Activated B cell treated with CpG ODN at 0.5 μM for 24 hours (primary cell): ENCODE measurements at regions not wholly inside any gene's neighbourhood (a gene's known extent, or its start where the extent isn't known, plus 50 kb on each side); places are given as distances from the start of the nearest gene placed in this dataset.

Experiments
- ATAC-seq: fragments of 200-7000 bp; cut with Tn5 transposase; one replicate; pipeline ENCODE4 v1.10.0; 2021; ENCODE audit warnings: low read depth, mild to moderate bottlenecking, moderate library complexity
- CTCF ChIA-PET: fragments of 350-600 bp; sonication (Branson Sonifier 250); formaldehyde crosslinking; loops from one replicate; lab custom pipeline; 2021; ENCODE audit warnings: antibody characterized with exemption; lab: Charles Lee
- POLR2A ChIA-PET: fragments of 350-600 bp; sonication (Branson Sonifier 250); formaldehyde crosslinking; loops from one replicate; lab custom pipeline; 2021; ENCODE audit warnings: antibody characterized with exemption; lab: Charles Lee
- DNase-seq: peaks from one replicate; pipeline ENCODE4 v3.0.0; 2022
- H3K27ac Mint-ChIP-seq: one replicate; pipeline ENCODE4 v1.8.0; 2020; ENCODE audit warnings: mixed read lengths
- H3K27me3 Mint-ChIP-seq: one replicate; pipeline ENCODE4 v1.8.0; 2021; ENCODE audit warnings: mixed read lengths
- H3K36me3 Mint-ChIP-seq: one replicate; pipeline ENCODE4 v1.8.0; 2021; ENCODE audit warnings: low read depth, mixed read lengths
- H3K4me1 Mint-ChIP-seq: one replicate; pipeline ENCODE4 v1.8.0; 2021; ENCODE audit warnings: mixed read lengths
- H3K4me3 Mint-ChIP-seq: one replicate; pipeline ENCODE4 v1.8.0; 2020; ENCODE audit warnings: mild to moderate bottlenecking, mixed read lengths
- H3K9me3 Mint-ChIP-seq: one replicate; pipeline ENCODE4 v1.8.0; 2020; ENCODE audit warnings: mixed read lengths
- CTCF ChIP-seq: fragments of 200-600 bp; IDR thresholded peaks from one replicate; pipeline ENCODE4 v1.8.0; 2022; ENCODE audit warnings: antibody characterized with exemption, mild to moderate bottlenecking
- intact Hi-C: fragments of 100-400 bp; cut with micrococcal nuclease; formaldehyde crosslinking; loops from one replicate; pipeline ENCODE4 v1.15.1; 2024

GRCh38 chr7:83306502-83306901 lies 143.8 kb upstream of the PCLO start:
- Mint-ChIP-seq H3K9me3 (peaks cover 3% of the 10 kb centered on the region), H3K36me3 (no peaks in the 10 kb centered on the region), H3K27ac (no peak overlapping the region), H3K4me3 (no peak overlapping the region), H3K4me1 (no peaks in the 10 kb centered on the region), H3K27me3 (no peaks in the 10 kb centered on the region)
- no peak for TF ChIP-seq CTCF
- POLR2A ChIA-PET = no interaction called here
- DNase-seq = no peak
- ATAC-seq = no peak
- intact Hi-C loops = no loop called here
- CTCF ChIA-PET = no interaction called here

- ChIA-PET POLR2A (no interaction called here), CTCF (no interaction called here)
- Mint-ChIP-seq H3K4me1 (no peaks in the 10 kb centered on the region), H3K4me3 (no peak overlapping the region), H3K27ac (no peak overlapping the region), H3K36me3 (no peaks in the 10 kb centered on the region), H3K9me3 (peaks cover 3% of the 10 kb centered on the region), H3K27me3 (no peaks in the 10 kb centered on the region)
- no peak for ATAC-seq
- DNase-seq = no peak
- TF ChIP-seq CTCF = no peak
- intact Hi-C loops = no loop called here
These were observed 142.3 kb upstream of the PCLO start for GRCh38 chr7:83305027-83305426.

- no peak for DNase-seq
- no peak for ATAC-seq
- ChIA-PET POLR2A (no interaction called here), CTCF (no interaction called here)
- intact Hi-C loops = no loop called here
- no peak for TF ChIP-seq CTCF
- peaks cover 4% of the 10 kb centered on the region for H3K9me3 Mint-ChIP-seq
- H3K36me3 Mint-ChIP-seq = no peaks in the 10 kb centered on the region
- no peak overlapping the region for H3K4me3 Mint-ChIP-seq
- no peak overlapping the region for H3K27ac Mint-ChIP-seq
- H3K4me1 Mint-ChIP-seq = no peaks in the 10 kb centered on the region
- no peaks in the 10 kb centered on the region for H3K27me3 Mint-ChIP-seq
These were observed 138.7 kb upstream of the PCLO start for GRCh38 chr7:83301416-83301815.

GRCh38 chr7:83290211-83290610 lies 127.5 kb upstream of the PCLO start:
- no peak for TF ChIP-seq CTCF
- no peak for ATAC-seq
- Mint-ChIP-seq H3K9me3 (peaks cover 2% of the 10 kb centered on the region), H3K36me3 (no peaks in the 10 kb centered on the region), H3K27ac (no peak overlapping the region), H3K27me3 (no peaks in the 10 kb centered on the region), H3K4me3 (no peak overlapping the region), H3K4me1 (no peaks in the 10 kb centered on the region)
- intact Hi-C loops = no loop called here
- ChIA-PET CTCF (no interaction called here), POLR2A (no interaction called here)
- DNase-seq = no peak

GRCh38 chr7:83289419-83289993 lies 126.8 kb upstream of the PCLO start:
- H3K27ac Mint-ChIP-seq = no peak overlapping the region
- no peak overlapping the region for H3K4me3 Mint-ChIP-seq
- ChIA-PET CTCF (no interaction called here), POLR2A (no interaction called here)
- H3K4me1 Mint-ChIP-seq = no peaks in the 10 kb centered on the region
- no peak for TF ChIP-seq CTCF
- no peak for ATAC-seq
- H3K27me3 Mint-ChIP-seq = no peaks in the 10 kb centered on the region
- H3K36me3 Mint-ChIP-seq = no peaks in the 10 kb centered on the region
- no peak for DNase-seq
- H3K9me3 Mint-ChIP-seq = peaks cover 2% of the 10 kb centered on the region
- intact Hi-C loops = no loop called here
